Uterus (tissue), 3 donors: ENCODE measurements at regions not wholly inside any gene's neighbourhood (a gene's known extent, or its start where the extent isn't known, plus 50 kb on each side); places are given as distances from the start of the nearest gene placed in this dataset.

Source experiments
- DNase-seq, 2 donors: peaks; one replicate each; pipeline ENCODE4 v3.0.0-alpha.2; 2019 to 2020
- H3K27ac ChIP-seq, 2 donors: fragments of 200-600 bp; sonication (generic); 1 replicate in 1 of 2; 2 replicates in 1 of 2; pipeline ENCODE4 v1.5.1; 2016 to 2018
- H3K27me3 ChIP-seq, 2 donors: fragments of 200-600 bp; sonication (generic); one replicate each; pipeline ENCODE4 v1.5.1; 2018 to 2019; ENCODE audit warnings: control low read depth in 1 of 2
- H3K36me3 ChIP-seq, 2 donors: fragments of 200-600 bp; sonication (generic); one replicate each; pipeline ENCODE4 v1.5.1; 2019; ENCODE audit warnings: control low read depth in 1 of 2
- H3K4me1 ChIP-seq, 2 donors: fragments of 200-600 bp; sonication (generic); one replicate each; pipeline ENCODE4 v1.5.1; 2018 to 2019; ENCODE audit warnings: control low read depth in 1 of 2
- H3K4me3 ChIP-seq, 2 donors: fragments of 200-600 bp; sonication (generic); 1 replicate in 1 of 2; 2 replicates in 1 of 2; pipeline ENCODE4 v1.5.1; 2018 to 2019; ENCODE audit warnings: mild to moderate bottlenecking in 1 of 2
- H3K9me3 ChIP-seq, 2 donors: fragments of 200-600 bp; sonication (generic); one replicate each; pipeline ENCODE4 v1.5.1; 2019; ENCODE audit warnings: control low read depth in 1 of 2
- CTCF ChIP-seq, 4 experiments: fragments of 200-600 bp in 2 of 4; fragments of 450-650 bp in 2 of 4; sonication (generic) in 2 of 4; IDR thresholded peaks; one replicate each; pipeline ENCODE4 v1.5.1; 2016 to 2019; ENCODE audit warnings: antibody characterized with exemption in 4 of 4, mild to moderate bottlenecking in 2 of 4, moderate library complexity in 1 of 4
- POLR2A ChIP-seq, 2 donors: fragments of 450-650 bp; IDR thresholded peaks; one replicate each; pipeline ENCODE4 v1.6.1; 2016; ENCODE audit warnings: antibody characterized with exemption in 2 of 2, mild to moderate bottlenecking in 1 of 2, moderate library complexity in 1 of 2
- intact Hi-C: fragments of 100-400 bp; cut with DNase I; formaldehyde crosslinking; loops from one replicate; pipeline ENCODE4 v1.15.1; 2023; ENCODE audit warnings: low total_unique reads
- donor health status: DM: yes; HTN: yes; CAD: no.

GRCh38 chr2:163515836-163516235 lies 220.0 kb downstream of the FIGN start:
- no peak for DNase-seq
- H3K27me3 ChIP-seq, result no peaks in the 10 kb centered on the region
- intact Hi-C loops, result no loop called here
- no peak overlapping the region for H3K4me3 ChIP-seq
- H3K27ac ChIP-seq, result no peak overlapping the region
- H3K36me3 ChIP-seq, result no peaks in the 10 kb centered on the region
- H3K4me1 ChIP-seq, result no peaks in the 10 kb centered on the region
- TF ChIP-seq CTCF (IDR thresholded peaks at IDR 0.05) (no peak), POLR2A (IDR thresholded peaks at IDR 0.05) (no peak)
- H3K9me3 ChIP-seq, result no peaks in the 10 kb centered on the region

DNA sequence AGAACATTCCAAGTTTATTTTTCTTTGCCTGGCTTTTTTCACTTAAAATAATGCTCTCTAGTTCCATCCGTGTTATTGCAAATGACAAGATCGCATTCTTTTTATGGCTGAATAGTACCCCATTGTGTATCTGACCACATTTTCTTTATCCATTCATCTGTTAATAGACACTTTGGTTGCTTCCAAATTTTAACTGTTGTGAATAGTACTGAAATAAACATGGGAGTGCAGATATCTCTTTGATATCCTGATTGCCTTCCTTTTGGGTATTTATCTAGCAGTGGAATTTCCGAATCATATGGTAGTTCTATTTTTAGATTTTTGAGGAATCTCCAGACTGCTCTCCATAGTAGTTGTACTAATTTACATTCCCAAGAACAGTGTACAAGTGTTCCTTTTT lies 230.5 kb downstream of the FIGN start:
- H3K4me3 ChIP-seq, result no peak overlapping the region
- H3K9me3 ChIP-seq, result no peaks in the 10 kb centered on the region
- no peaks in the 10 kb centered on the region for H3K27me3 ChIP-seq
- no peaks in the 10 kb centered on the region for H3K4me1 ChIP-seq
- no peaks in the 10 kb centered on the region for H3K36me3 ChIP-seq
- H3K27ac ChIP-seq, result no peak overlapping the region
- TF ChIP-seq POLR2A (IDR thresholded peaks at IDR 0.05), result no peak
- DNase-seq, result no peak
- intact Hi-C loops, result no loop called here

- H3K9me3 ChIP-seq, result no peaks in the 10 kb centered on the region
- H3K27ac ChIP-seq, result no peak overlapping the region
- TF ChIP-seq CTCF (IDR thresholded peaks at IDR 0.05), result no peak
- TF ChIP-seq POLR2A (IDR thresholded peaks at IDR 0.05), result no peak
- no peaks in the 10 kb centered on the region for H3K4me1 ChIP-seq
- no peaks in the 10 kb centered on the region for H3K27me3 ChIP-seq
- H3K4me3 ChIP-seq, result no peak overlapping the region
- DNase-seq, result no peak
- intact Hi-C loops, result no loop called here
- no peaks in the 10 kb centered on the region for H3K36me3 ChIP-seq
Measured at GRCh38 chr2:163493359-163494298, 242.2 kb downstream of the FIGN start.

DNA sequence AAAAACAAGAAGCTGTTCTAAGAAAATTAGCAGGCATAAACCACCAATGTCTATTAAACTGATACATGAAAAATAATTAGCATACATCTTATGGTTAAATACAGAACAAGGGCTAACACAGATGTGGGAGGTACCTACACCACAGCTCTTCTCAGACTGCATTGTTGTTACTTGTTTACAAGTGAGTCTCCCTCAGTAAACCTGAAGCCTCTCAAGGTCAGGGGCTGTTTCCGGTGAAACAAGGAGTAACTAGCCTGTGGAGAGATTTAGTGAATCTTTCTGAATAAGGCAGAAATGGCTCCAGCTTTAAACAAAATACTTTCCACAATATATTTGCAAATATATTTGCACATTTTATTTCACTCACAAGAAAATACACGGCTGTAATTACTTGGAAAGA lies 244.0 kb downstream of the FIGN start:
- Histone ChIP-seq H3K27me3 (no peaks in the 10 kb centered on the region), H3K4me3 (no peak overlapping the region), H3K36me3 (no peaks in the 10 kb centered on the region), H3K27ac (no peak overlapping the region), H3K9me3 (no peaks in the 10 kb centered on the region), H3K4me1 (no peaks in the 10 kb centered on the region)
- intact Hi-C loops, result no loop called here
- no peak for DNase-seq
- no peak for TF ChIP-seq CTCF (IDR thresholded peaks at IDR 0.05)
- TF ChIP-seq POLR2A (IDR thresholded peaks at IDR 0.05), result no peak

- no peak for TF ChIP-seq POLR2A (IDR thresholded peaks at IDR 0.05)
- no peak for TF ChIP-seq CTCF (IDR thresholded peaks at IDR 0.05)
- Histone ChIP-seq H3K4me1 (no peaks in the 10 kb centered on the region), H3K4me3 (no peak overlapping the region), H3K9me3 (no peaks in the 10 kb centered on the region), H3K27me3 (no peaks in the 10 kb centered on the region), H3K27ac (no peak overlapping the region), H3K36me3 (no peaks in the 10 kb centered on the region)
- intact Hi-C loops, result no loop called here
- DNase-seq, result no peak
Measured at GRCh38 chr2:163490281-163490680, 245.5 kb downstream of the FIGN start.
